Lung microvascular endothelial cell (primary cell): ENCODE measurements at regions not wholly inside any gene's neighbourhood (a gene's known extent, or its start where the extent isn't known, plus 50 kb on each side); places are given as distances from the start of the nearest gene placed in this dataset.
"Not testable (repeated sequence)": the region's sequence is repeated elsewhere in the genome, so short reads cannot be mapped to it uniquely, and the experiment has no call there.

Experiments used
- DNase-seq, 2 donors: peaks; one replicate each; pipeline versions ENCODE4 v3.0.0 to v3.0.0-alpha.2; 2010; ENCODE audit warnings: low read depth in 2 of 2

- not testable (repeated sequence) for DNase-seq
These were observed 453.3 kb downstream of the ZNF536 start for GRCh38 chr19:30825505-30825904.

GRCh38 chr19:30824809-30825208 is 452.6 kb downstream of the ZNF536 start:
- DNase-seq: no peak

GRCh38 chr19:30817965-30818567 is 445.9 kb downstream of the ZNF536 start:
- no peak for DNase-seq

- no peak for DNase-seq
These were observed 445.0 kb downstream of the ZNF536 start for GRCh38 chr19:30817197-30817596.

GRCh38 chr19:30815889-30816580 is 443.9 kb downstream of the ZNF536 start:
- DNase-seq: no peak

GRCh38 chr19:30812099-30812678 is 440.0 kb downstream of the ZNF536 start:
- DNase-seq: no peak

- no peak for DNase-seq
These were observed 439.4 kb downstream of the ZNF536 start for GRCh38 chr19:30811397-30812098.

GRCh38 chr19:30810726-30811125 is 438.5 kb downstream of the ZNF536 start:
- no peak for DNase-seq

GRCh38 chr19:30807278-30807677 is 435.1 kb downstream of the ZNF536 start:
- DNase-seq: no peak

- DNase-seq: no peak
These were observed 434.1 kb downstream of the ZNF536 start for GRCh38 chr19:30806311-30806710.

- DNase-seq: no peak
These were observed 432.6 kb downstream of the ZNF536 start for GRCh38 chr19:30804751-30805150.

- DNase-seq: not testable (repeated sequence)
These were observed 432.1 kb downstream of the ZNF536 start for GRCh38 chr19:30804333-30804732.

- DNase-seq: no peak
These were observed 430.3 kb downstream of the ZNF536 start for GRCh38 chr19:30802424-30803013.

GRCh38 chr19:30799865-30800755 is 427.9 kb downstream of the ZNF536 start:
- DNase-seq: no peak

- no peak for DNase-seq
These were observed 423.5 kb downstream of the ZNF536 start for GRCh38 chr19:30795727-30796126.

GRCh38 chr19:30792561-30793505 is 420.6 kb downstream of the ZNF536 start:
- DNase-seq: no peak

GRCh38 chr19:30791088-30791487 is 418.9 kb downstream of the ZNF536 start:
- no peak for DNase-seq

GRCh38 chr19:30790056-30790680 is 418.0 kb downstream of the ZNF536 start:
- DNase-seq: no peak

- DNase-seq: no peak
These were observed 416.1 kb downstream of the ZNF536 start for GRCh38 chr19:30788105-30788765.
